ENCODE measurements at regions not wholly inside any gene's neighbourhood (a gene's known extent, or its start where the extent isn't known, plus 50 kb on each side); places are given as distances from the start of the nearest gene placed in this dataset.

DNA sequence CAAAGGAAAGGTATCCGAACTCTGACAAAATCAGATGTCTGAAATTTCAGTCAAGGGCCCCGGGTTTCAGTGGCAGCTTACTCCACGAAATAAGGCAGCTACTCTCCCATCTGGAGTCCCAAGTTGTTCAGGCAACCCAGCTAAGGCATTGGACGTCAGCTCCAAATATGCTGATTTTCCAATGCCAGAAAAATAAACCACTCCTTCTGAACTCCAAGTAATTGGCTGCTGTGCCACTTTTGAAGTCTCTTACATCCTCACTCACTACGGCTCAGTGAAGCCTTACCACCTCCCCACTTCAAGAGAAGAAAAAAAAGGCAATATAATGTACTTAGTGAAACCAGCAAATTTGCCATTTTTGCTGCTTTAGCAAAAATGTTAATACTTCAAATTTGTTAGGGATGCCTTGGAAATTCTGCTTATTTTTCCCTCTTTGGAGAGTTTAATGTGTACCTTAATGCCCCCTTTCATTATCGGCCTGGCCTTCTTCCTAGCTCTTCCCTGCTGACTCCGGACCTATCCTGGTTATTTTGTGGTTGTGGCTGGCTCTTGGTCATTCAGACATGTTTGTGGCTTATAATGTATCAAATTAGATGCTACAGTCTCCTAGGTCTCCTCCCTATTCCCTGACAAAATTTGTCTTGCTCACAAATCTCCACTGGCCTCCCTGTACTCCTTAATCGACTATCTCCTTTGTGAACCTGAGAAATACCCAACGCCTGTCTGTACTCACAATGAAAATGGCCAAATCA lies 589.2 kb upstream of the ZEB2 start:
- no peak for TF ChIP-seq POLR2A (IDR thresholded peaks at IDR 0.05)
- no peak for TF ChIP-seq EP300 (IDR thresholded peaks at IDR 0.05)
- TF ChIP-seq CTCF (IDR thresholded peaks at IDR 0.05), result no peak
- TF ChIP-seq POLR2AphosphoS5 (IDR thresholded peaks at IDR 0.05), result no peak
